MG63 (cell line): ENCODE measurements at regions not wholly inside any gene's neighbourhood (a gene's known extent, or its start where the extent isn't known, plus 50 kb on each side); places are given as distances from the start of the nearest gene placed in this dataset.

Experiments used
- DNase-seq: peaks from one replicate; pipeline ENCODE4 v3.0.0-alpha.2; 2020
- H3K27me3 ChIP-seq: fragments of 250-450 bp; sonication (Bioruptor Pico); 2 replicates; pipeline ENCODE4 v1.5.1; 2020; ENCODE audit warnings: mild to moderate bottlenecking, moderate library complexity
- H3K36me3 ChIP-seq: fragments of 250-450 bp; sonication (Bioruptor Pico); 2 replicates; pipeline ENCODE4 v1.5.1; 2020; ENCODE audit warnings: mild to moderate bottlenecking, moderate library complexity
- H3K4me3 ChIP-seq: fragments of 250-450 bp; sonication (Bioruptor Pico); 2 replicates; pipeline ENCODE4 v1.5.1; 2020; ENCODE audit warnings: mild to moderate bottlenecking, moderate library complexity
- H3K9me3 ChIP-seq: fragments of 250-450 bp; sonication (Bioruptor Pico); 2 replicates; pipeline ENCODE4 v1.5.1; 2020; ENCODE audit warnings: mild to moderate bottlenecking, moderate library complexity

GRCh38 chr6:120622127-120622631, 712.1 kb downstream of the TBC1D32 start:
- no peak for DNase-seq
- H3K36me3 ChIP-seq: no peaks in the 10 kb centered on the region
- no peaks in the 10 kb centered on the region for H3K27me3 ChIP-seq
- H3K9me3 ChIP-seq: no peaks in the 10 kb centered on the region
- H3K4me3 ChIP-seq: no peak overlapping the region

- Histone ChIP-seq H3K27me3 (no peaks in the 10 kb centered on the region), H3K9me3 (no peaks in the 10 kb centered on the region), H3K4me3 (no peak overlapping the region), H3K36me3 (no peaks in the 10 kb centered on the region)
- DNase-seq: no peak
These were observed 713.4 kb downstream of the TBC1D32 start for GRCh38 chr6:120620900-120621299.

GRCh38 chr6:120615238-120615637, 719.0 kb downstream of the TBC1D32 start:
- no peaks in the 10 kb centered on the region for H3K36me3 ChIP-seq
- no peak overlapping the region for H3K4me3 ChIP-seq
- H3K9me3 ChIP-seq: no peaks in the 10 kb centered on the region
- DNase-seq: no peak
- H3K27me3 ChIP-seq: no peaks in the 10 kb centered on the region; the same call in 1 of the 2 replicates

- no peak for DNase-seq
- Histone ChIP-seq H3K27me3 (no peaks in the 10 kb centered on the region; the same call in 1 of the 2 replicates), H3K4me3 (no peak overlapping the region), H3K9me3 (no peaks in the 10 kb centered on the region), H3K36me3 (no peaks in the 10 kb centered on the region)
These were observed 719.6 kb downstream of the TBC1D32 start for GRCh38 chr6:120614723-120615122.

GRCh38 chr6:120608826-120609225, 725.5 kb downstream of the TBC1D32 start:
- no peaks in the 10 kb centered on the region for H3K36me3 ChIP-seq
- no peak overlapping the region for H3K4me3 ChIP-seq
- no peaks in the 10 kb centered on the region; the same call in 1 of the 2 replicates for H3K27me3 ChIP-seq
- no peak for DNase-seq
- no peaks in the 10 kb centered on the region for H3K9me3 ChIP-seq

- Histone ChIP-seq H3K9me3 (no peaks in the 10 kb centered on the region), H3K4me3 (no peak overlapping the region), H3K36me3 (no peaks in the 10 kb centered on the region), H3K27me3 (no peaks in the 10 kb centered on the region; the same call in 1 of the 2 replicates)
- no peak for DNase-seq
These were observed 727.5 kb downstream of the TBC1D32 start for GRCh38 chr6:120606743-120607142.

GRCh38 chr6:120604510-120604909, 729.8 kb downstream of the TBC1D32 start:
- DNase-seq: no peak
- no peaks in the 10 kb centered on the region for H3K9me3 ChIP-seq
- no peaks in the 10 kb centered on the region for H3K27me3 ChIP-seq
- H3K4me3 ChIP-seq: no peak overlapping the region
- no peaks in the 10 kb centered on the region for H3K36me3 ChIP-seq

- H3K27me3 ChIP-seq: no peaks in the 10 kb centered on the region
- DNase-seq: no peak
- H3K9me3 ChIP-seq: no peaks in the 10 kb centered on the region
- no peaks in the 10 kb centered on the region for H3K36me3 ChIP-seq
- H3K4me3 ChIP-seq: no peak overlapping the region
These were observed 743.7 kb downstream of the TBC1D32 start for GRCh38 chr6:120590611-120591010.

GRCh38 chr6:120588424-120588823, 745.9 kb downstream of the TBC1D32 start:
- H3K4me3 ChIP-seq: no peak overlapping the region
- DNase-seq: no peak

GRCh38 chr6:120587381-120587780, 746.9 kb downstream of the TBC1D32 start:
- Histone ChIP-seq H3K36me3 (no peaks in the 10 kb centered on the region), H3K27me3 (no peaks in the 10 kb centered on the region), H3K4me3 (no peak overlapping the region), H3K9me3 (no peaks in the 10 kb centered on the region)
- no peak for DNase-seq

More at GRCh38 chr6:120588424-120588823, 745.9 kb downstream of the TBC1D32 start:
- Histone ChIP-seq H3K9me3 (no peaks in the 10 kb centered on the region), H3K27me3 (no peaks in the 10 kb centered on the region), H3K36me3 (no peaks in the 10 kb centered on the region)

GRCh38 chr6:120584111-120584760, 750.0 kb downstream of the TBC1D32 start:
- Histone ChIP-seq H3K9me3 (no peaks in the 10 kb centered on the region), H3K36me3 (no peaks in the 10 kb centered on the region), H3K27me3 (no peaks in the 10 kb centered on the region), H3K4me3 (no peak overlapping the region)
- DNase-seq: no peak

- Histone ChIP-seq H3K36me3 (no peaks in the 10 kb centered on the region), H3K27me3 (no peaks in the 10 kb centered on the region), H3K9me3 (no peaks in the 10 kb centered on the region), H3K4me3 (no peak overlapping the region)
- no peak for DNase-seq
These were observed 758.2 kb downstream of the TBC1D32 start for GRCh38 chr6:120576061-120576460.

GRCh38 chr6:120569714-120570113, 764.6 kb downstream of the TBC1D32 start:
- Histone ChIP-seq H3K9me3 (no peaks in the 10 kb centered on the region), H3K4me3 (no peak overlapping the region)

GRCh38 chr6:120564779-120565178, 769.5 kb downstream of the TBC1D32 start:
- Histone ChIP-seq H3K36me3 (no peaks in the 10 kb centered on the region), H3K4me3 (no peak overlapping the region), H3K27me3 (no peaks in the 10 kb centered on the region), H3K9me3 (no peaks in the 10 kb centered on the region)
- DNase-seq: no peak

More at GRCh38 chr6:120569714-120570113, 764.6 kb downstream of the TBC1D32 start:
- Histone ChIP-seq H3K27me3 (no peaks in the 10 kb centered on the region), H3K36me3 (no peaks in the 10 kb centered on the region)
- DNase-seq: no peak

GRCh38 chr6:120558294-120558693, 776.0 kb downstream of the TBC1D32 start:
- Histone ChIP-seq H3K9me3 (no peaks in the 10 kb centered on the region), H3K27me3 (no peaks in the 10 kb centered on the region), H3K4me3 (no peak overlapping the region), H3K36me3 (no peaks in the 10 kb centered on the region)
- no peak for DNase-seq

- H3K4me3 ChIP-seq: no peak overlapping the region
- H3K36me3 ChIP-seq: no peaks in the 10 kb centered on the region
- no peaks in the 10 kb centered on the region for H3K27me3 ChIP-seq
- no peaks in the 10 kb centered on the region for H3K9me3 ChIP-seq
- no peak for DNase-seq
These were observed 776.7 kb downstream of the TBC1D32 start for GRCh38 chr6:120557554-120557953.

GRCh38 chr6:120556491-120556890, 777.8 kb downstream of the TBC1D32 start:
- no peak for DNase-seq
- no peaks in the 10 kb centered on the region for H3K27me3 ChIP-seq
- no peak overlapping the region for H3K4me3 ChIP-seq
- H3K9me3 ChIP-seq: no peaks in the 10 kb centered on the region
- no peaks in the 10 kb centered on the region for H3K36me3 ChIP-seq

- no peak overlapping the region for H3K4me3 ChIP-seq
- no peaks in the 10 kb centered on the region for H3K36me3 ChIP-seq
- no peaks in the 10 kb centered on the region for H3K27me3 ChIP-seq
- H3K9me3 ChIP-seq: no peaks in the 10 kb centered on the region
- no peak for DNase-seq
These were observed 780.9 kb downstream of the TBC1D32 start for GRCh38 chr6:120553353-120553752.
